K562 (cell line): ENCODE measurements at regions not wholly inside any gene's neighbourhood (a gene's known extent, or its start where the extent isn't known, plus 50 kb on each side); places are given as distances from the start of the nearest gene placed in this dataset.

Experiments used
- ATAC-seq: fragments of 200-7000 bp; cut with Tn5 transposase; 3 replicates; pipeline ENCODE4 v1.9.1; 2020; ENCODE audit warnings: moderate library complexity
- BruUV-seq: library from RNA; stranded (reverse); fragments of 400-500 nt; replicated peaks from 2 replicates; lab custom pipeline; 2021; lab: Mats Ljungman, UMichigan
- CTCF ChIA-PET: fragments of 300-600 bp; formaldehyde crosslinking; extraction: SDS; loops from one replicate; lab custom pipeline; 2021; ENCODE audit warnings: low intra/inter-chr PET ratio; lab: Yijun Ruan, JAX
- POLR2A ChIA-PET: fragments of 300-600, 350-650 bp; sonication (Branson Sonifier 250); formaldehyde crosslinking; extraction: SDS; loops from one replicate; lab custom pipeline; 2021; ENCODE audit warnings: antibody characterized with exemption, inconsistent platforms; lab: Yijun Ruan, JAX
- DNase-seq, 4 experiments: peaks; one replicate each; pipeline versions ENCODE4 v3.0.0 to v3.0.0-alpha.2; 2011 to 2018; ENCODE audit warnings: low spot score in 3 of 4, mixed read lengths in 3 of 4; ENCODE audit errors: extremely low read depth in 1 of 4
- FAIRE-seq: peaks from 2 replicates; lab custom pipeline; 2011; peaks lifted over from hg19 to GRCh38; lab: Jason Lieb, UNC
- H2AFZ ChIP-seq: 2 replicates; pipeline ENCODE4 v1.6.0; 2011; ENCODE audit warnings: low read depth, low read length, control low read depth, inconsistent platforms
- H3K27ac ChIP-seq: fragments of 200-600 bp; 3 replicates; pipeline ENCODE4 v1.8.0; 2011; ENCODE audit warnings: low read depth, mild to moderate bottlenecking, control low read depth, inconsistent platforms, low read length, moderate library complexity, mixed read lengths; ENCODE audit errors: extremely low read depth
- H3K27me3 ChIP-seq, 2 experiments: fragments of 300-600 bp in 1 of 2; 2 replicates in 1 of 2; 3 replicates in 1 of 2; pipeline versions ENCODE4 v1.6.0 to v1.8.0; 2011; ENCODE audit warnings: inconsistent platforms in 2 of 2, low read length in 2 of 2, mild to moderate bottlenecking in 1 of 2, mixed read lengths in 1 of 2, moderate library complexity in 1 of 2; ENCODE audit not compliant: control insufficient read depth in 2 of 2, insufficient read depth in 2 of 2
- H3K36me3 ChIP-seq: fragments of 300-600 bp; 3 replicates; pipeline ENCODE4 v1.8.0; 2011; ENCODE audit warnings: mild to moderate bottlenecking, low read length, inconsistent platforms; ENCODE audit not compliant: control insufficient read depth, insufficient read depth
- H3K4me1 ChIP-seq, 2 experiments: fragments of 200-600 bp in 1 of 2; replicated peaks in 1 of 2; 2 replicates in 1 of 2; 3 replicates in 1 of 2; pipeline versions ENCODE4 v1.5.1 to v1.8.0; 2011; ENCODE audit warnings: inconsistent platforms in 2 of 2, low read length in 2 of 2, mild to moderate bottlenecking in 1 of 2, mixed read lengths in 1 of 2, moderate library complexity in 1 of 2; ENCODE audit not compliant: control insufficient read depth in 2 of 2, insufficient read depth in 2 of 2
- H3K4me2 ChIP-seq: 2 replicates; pipeline ENCODE4 v1.6.1; 2011; ENCODE audit warnings: low read length, control low read depth, inconsistent platforms, mixed read lengths; ENCODE audit not compliant: insufficient read depth
- H3K4me3 ChIP-seq: fragments of 200-600 bp; sonication (generic), shearing (Covaris generic); 2 replicates; pipeline ENCODE4 v1.5.1; 2016; ENCODE audit warnings: control low read depth, inconsistent platforms
- H3K79me2 ChIP-seq: fragments of 200-600 bp; 3 replicates; pipeline ENCODE4 v1.8.0; 2011; ENCODE audit warnings: low read length, inconsistent platforms; ENCODE audit not compliant: control insufficient read depth, insufficient read depth
- H3K9ac ChIP-seq, 2 experiments: 2 replicates each; pipeline versions ENCODE4 v1.6.0 to v1.6.1; 2011; ENCODE audit warnings: low read depth in 2 of 2, low read length in 2 of 2, control low read depth in 1 of 2, inconsistent platforms in 1 of 2, mild to moderate bottlenecking in 1 of 2, mixed read lengths in 1 of 2; ENCODE audit not compliant: insufficient read depth in 1 of 2
- H3K9me1 ChIP-seq: one replicate; pipeline ENCODE4 v1.6.0; 2011; ENCODE audit warnings: inconsistent platforms, mild to moderate bottlenecking, low read length, moderate library complexity; ENCODE audit not compliant: control insufficient read depth, insufficient read depth
- H3K9me3 ChIP-seq: replicated peaks from 2 replicates; pipeline ENCODE4 v1.5.1; 2011; ENCODE audit warnings: low read depth, low read length, inconsistent platforms; ENCODE audit not compliant: control insufficient read depth, insufficient read depth
- H4K20me1 ChIP-seq: replicated peaks from 2 replicates; pipeline ENCODE4 v1.6.1; 2011; ENCODE audit warnings: low read length, inconsistent platforms, mixed read lengths; ENCODE audit not compliant: control insufficient read depth, insufficient read depth
- CXXC5 ChIP-seq: fragments of 250-450 bp; sonication (Bioruptor Pico); IDR thresholded peaks from 2 replicates; pipeline ENCODE4 v1.8.0; 2022; ENCODE audit warnings: inconsistent platforms, mild to moderate bottlenecking, moderate library complexity
- ELF2 ChIP-seq: fragments of 250-450 bp; sonication (Bioruptor Pico); IDR thresholded peaks from 2 replicates; pipeline ENCODE4 v1.5.0; 2021; ENCODE audit warnings: mild to moderate bottlenecking
- EZH2 ChIP-seq: IDR thresholded peaks from 2 replicates; pipeline ENCODE4 v1.6.1; 2012; ENCODE audit warnings: low read depth, mild to moderate bottlenecking, inconsistent platforms, low read length, borderline replicate concordance
- HLTF ChIP-seq: fragments of 450-650 bp; IDR thresholded peaks from 2 replicates; pipeline ENCODE4 v1.6.1; 2016
- HNRNPH1 ChIP-seq: fragments of 200-400 bp; formaldehyde crosslinking; optimal IDR thresholded peaks from 2 replicates; pipeline ENCODE3; 2017; ENCODE audit warnings: low read depth, mild to moderate bottlenecking, low read length, moderate library complexity
- LARP7 ChIP-seq: fragments of 450-650 bp; IDR thresholded peaks from 2 replicates; pipeline ENCODE4 v1.6.1; 2016
- PML ChIP-seq: IDR thresholded peaks from 2 replicates; pipeline ENCODE4 v1.6.1; 2012; ENCODE audit warnings: low read length, inconsistent platforms
- PPARD ChIP-seq: fragments of 250-450 bp; sonication (Bioruptor Pico); IDR thresholded peaks from 2 replicates; pipeline ENCODE4 v1.8.0; 2022; ENCODE audit warnings: inconsistent platforms, mild to moderate bottlenecking, moderate library complexity
- SMAD4 ChIP-seq: fragments of 250-450 bp; sonication (Bioruptor Pico); conservative IDR thresholded peaks from 2 replicates; pipeline ENCODE4 v1.8.0; 2021; ENCODE audit warnings: inconsistent platforms, mild to moderate bottlenecking, moderate library complexity
- SP2 ChIP-seq: IDR thresholded peaks from 2 replicates; pipeline ENCODE4 v1.6.1; 2011; ENCODE audit warnings: mild to moderate bottlenecking, low read depth, low read length, moderate library complexity; ENCODE audit not compliant: poor library complexity, severe bottlenecking; ENCODE audit errors: extremely low read depth
- ZNF41 ChIP-seq: fragments of 250-450 bp; sonication (Bioruptor Pico); conservative IDR thresholded peaks from 2 replicates; pipeline ENCODE4 v1.4.0; 2020; ENCODE audit warnings: mild to moderate bottlenecking
- WGBS: fragments of 100-300 bp; shearing (Covaris generic); methylation state at CpG from one replicate; pipeline ENCODE4 v1.1.6; 2016; ENCODE audit warnings: low coverage, mixed read lengths; ENCODE audit not compliant: insufficient coverage; ENCODE audit errors: missing lambda C conversion rate; 5-methylcytosine and 5-hydroxymethylcytosine counted together
- in situ Hi-C: fragments of 300-500 bp; cut with MboI; formaldehyde crosslinking; loops from 4 replicates; pipeline ENCODE4 v1.15.0; 2018; ENCODE audit warnings: inconsistent platforms, mixed read lengths
- intact Hi-C: fragments of 100-400 bp; cut with micrococcal nuclease; formaldehyde crosslinking; loops from 2 replicates; pipeline ENCODE4 v1.14.2; 2022

DNA sequence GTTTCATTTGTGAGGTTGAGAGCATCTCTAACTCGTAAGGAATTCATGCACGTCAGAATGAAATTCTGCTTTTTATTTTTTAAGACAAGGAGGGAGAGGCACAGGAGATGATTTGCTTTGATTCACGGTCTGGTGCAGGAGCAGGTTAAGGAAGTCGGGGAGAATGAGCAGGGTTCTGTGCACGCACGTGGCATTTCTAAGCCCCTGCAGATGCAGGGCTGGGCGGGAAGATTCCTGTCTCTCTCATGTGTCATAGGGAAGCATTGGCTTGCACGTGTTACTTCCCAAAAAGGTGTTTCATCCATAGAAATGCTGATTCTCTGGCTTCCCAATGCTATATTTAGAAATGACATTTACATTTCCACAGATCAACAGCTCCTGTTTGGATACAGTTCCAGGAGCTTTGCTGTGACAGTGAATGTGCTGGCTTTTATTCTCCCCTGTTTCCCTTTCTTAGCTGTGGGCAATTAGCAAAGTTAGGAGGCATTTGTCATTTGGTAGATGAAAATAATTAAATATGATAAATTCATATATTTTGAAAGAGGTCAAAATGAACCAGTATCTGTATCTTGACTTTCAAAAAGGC lies 119.7 kb upstream of the ZFP64 start (continued):
- TF ChIP-seq PML (no peak), CXXC5 (CRISPR knock-in tag) (no peak)

DNA sequence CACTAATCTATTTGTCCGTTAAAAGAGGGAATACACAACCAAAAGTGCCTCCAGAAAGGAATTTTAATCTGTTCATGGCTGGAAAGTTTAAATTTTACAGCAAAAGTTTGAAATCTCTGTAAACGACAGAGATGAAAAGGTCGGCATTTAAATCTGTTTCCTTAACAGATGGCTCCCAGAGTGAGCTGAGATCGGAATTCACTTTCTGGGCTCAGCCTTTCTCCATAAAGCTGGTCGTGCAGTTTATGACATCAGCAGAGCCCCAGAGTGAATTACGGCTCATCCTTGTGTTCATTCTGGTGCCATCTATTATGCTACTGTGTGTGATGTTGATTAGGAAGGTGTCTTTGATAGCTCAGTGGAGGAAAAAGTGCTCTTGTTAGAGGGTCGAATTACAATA lies 117.6 kb upstream of the ZFP64 start:
- no peaks in the 10 kb centered on the region for H3K4me1 ChIP-seq
- no TSS peak for BruUV-seq
- H3K9me3 ChIP-seq, result no peaks in the 10 kb centered on the region
- FAIRE-seq (no peak), ATAC-seq (no peak), DNase-seq (no peak)
- no peak overlapping the region for H3K9ac ChIP-seq
- no peak overlapping the region for H3K4me2 ChIP-seq
- in situ Hi-C loops (no loop called here), intact Hi-C loops (no loop called here)
- 19% methylated on average over 7 of the region's 7 CpGs for WGBS
- H2AFZ ChIP-seq, result no peak overlapping the region
- POLR2A ChIA-PET, result interaction anchor here (0.6 kb wide), 1 partner anchor 28 kb away, joined by 3 read pairs; no protein-coding TSS in a partner anchor
- no peak overlapping the region for H3K27ac ChIP-seq
- no peaks in the 10 kb centered on the region for H4K20me1 ChIP-seq
- CTCF ChIA-PET, result no interaction called here
- no peaks in the 10 kb centered on the region for H3K9me1 ChIP-seq
- TF ChIP-seq ZNF41 (CRISPR knock-in tag) (no peak), HLTF (no peak), PPARD (no peak), EZH2 (no peak), HNRNPH1 (no peak), SP2 (no peak), SMAD4 (CRISPR knock-in tag) (no peak), ELF2 (no peak), LARP7 (no peak)
- H3K27me3 ChIP-seq, result no peaks in the 10 kb centered on the region
- no peaks in the 10 kb centered on the region for H3K79me2 ChIP-seq
- no peaks in the 10 kb centered on the region for H3K36me3 ChIP-seq
- H3K4me3 ChIP-seq, result no peak overlapping the region
